Colon (tissue), 2 donors: ENCODE measurements at regions not wholly inside any gene's neighbourhood (a gene's known extent, or its start where the extent isn't known, plus 50 kb on each side); places are given as distances from the start of the nearest gene placed in this dataset.
"Not testable (repeated sequence)": the region's sequence is repeated elsewhere in the genome, so short reads cannot be mapped to it uniquely, and the experiment has no call there.

Experiments
- FAIRE-seq: peaks from 2 replicates; lab custom pipeline; 2012; peaks lifted over from hg19 to GRCh38; lab: Jason Lieb, UNC
- donor health status: control.
- donor health status: control.

DNA sequence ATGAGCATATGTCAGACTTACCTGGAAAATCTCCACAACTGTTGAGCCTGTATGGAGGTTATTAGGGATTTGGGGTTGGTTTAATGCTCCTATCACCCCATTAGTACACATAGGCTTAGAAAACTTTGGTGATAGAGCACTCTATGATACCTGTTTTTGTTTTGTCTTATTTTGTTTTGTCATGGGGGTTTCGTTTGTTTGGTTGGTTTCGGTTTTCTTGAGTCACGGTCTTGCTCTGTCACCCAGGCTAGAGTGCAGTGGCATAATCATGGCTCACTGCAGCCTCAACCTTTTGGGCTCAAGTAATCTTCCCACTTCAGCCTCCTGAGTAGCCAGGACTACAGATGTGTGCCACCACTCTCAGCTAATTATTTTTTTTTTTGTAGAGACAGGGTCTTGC is 70.0 kb downstream of the MZT1 start:
- no peak for FAIRE-seq

DNA sequence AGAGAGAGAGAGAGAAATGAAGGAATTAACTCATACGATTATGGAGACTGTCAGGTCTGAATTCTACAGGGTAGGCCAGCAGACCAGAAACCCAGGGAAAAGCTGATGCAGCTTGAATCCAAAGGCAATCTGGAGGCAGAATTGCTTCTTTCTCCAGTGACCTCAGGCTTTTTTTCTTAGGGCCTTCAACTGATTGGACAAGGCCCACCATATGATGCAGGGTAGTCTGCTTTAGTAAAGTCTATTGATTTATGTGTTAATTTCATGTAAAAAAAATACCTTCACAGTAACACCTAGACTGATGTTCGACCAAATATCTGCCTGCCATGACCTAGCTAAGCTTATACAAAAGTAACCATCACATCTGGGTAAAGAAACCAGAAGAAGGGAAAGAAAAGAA is 71.1 kb downstream of the MZT1 start:
- no peak for FAIRE-seq

DNA sequence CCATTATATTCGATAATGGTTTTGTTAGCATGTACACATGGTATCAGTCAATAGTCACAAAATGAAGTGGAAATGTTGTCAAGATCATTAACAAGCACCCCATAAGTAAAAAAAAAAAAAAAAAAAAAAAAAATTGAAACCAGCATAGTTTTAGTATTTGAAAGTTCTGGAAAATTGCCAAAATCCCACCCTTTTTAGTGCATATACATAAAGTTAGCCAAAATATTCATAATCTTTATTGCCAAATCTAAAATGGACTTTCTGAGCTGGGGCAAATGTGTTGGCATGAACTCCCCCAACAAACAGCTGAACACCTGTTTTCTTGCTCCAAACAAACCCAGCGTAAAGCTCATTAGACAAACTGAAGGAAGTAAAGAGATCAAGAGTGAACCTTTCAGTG is 73.9 kb downstream of the MZT1 start:
- FAIRE-seq: no peak

DNA sequence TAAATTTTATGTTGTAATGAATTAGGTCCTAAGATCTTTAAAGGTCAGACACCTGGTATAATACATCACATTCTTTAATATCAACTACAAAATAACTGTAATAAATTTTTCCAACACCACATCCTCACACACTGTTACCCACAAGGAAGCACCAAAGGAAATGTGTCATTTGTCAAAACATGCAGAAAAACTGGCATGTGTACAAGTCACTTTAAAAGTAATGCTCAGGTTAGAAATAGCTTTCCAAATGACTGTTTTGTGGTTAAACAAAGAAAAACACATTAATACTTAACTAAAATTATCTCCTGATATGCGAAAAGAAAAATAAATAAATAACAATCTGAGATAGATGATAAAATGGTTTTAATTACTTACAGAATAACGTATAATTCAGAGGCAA is 74.7 kb downstream of the MZT1 start:
- peak; percentile 36 for FAIRE-seq

DNA sequence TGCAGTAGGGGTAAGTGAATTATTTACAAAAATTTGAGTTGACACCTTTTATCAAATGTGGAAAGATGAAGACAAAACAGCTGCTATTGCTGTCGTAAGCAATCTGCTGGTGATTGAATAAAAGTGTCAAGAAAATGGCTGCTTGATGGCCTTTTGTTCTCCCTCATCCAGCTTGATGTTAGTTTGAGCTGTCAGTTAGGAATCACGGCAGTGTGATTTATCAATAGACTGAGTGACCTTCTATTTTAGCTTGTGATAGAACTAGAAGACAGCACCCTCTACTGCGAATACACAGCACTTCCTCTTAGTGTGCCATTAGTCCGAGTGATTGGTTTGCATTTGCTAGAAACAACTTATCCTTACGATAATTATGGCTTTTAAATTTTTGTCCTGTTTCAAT is 76.3 kb downstream of the MZT1 start:
- FAIRE-seq: no peak

DNA sequence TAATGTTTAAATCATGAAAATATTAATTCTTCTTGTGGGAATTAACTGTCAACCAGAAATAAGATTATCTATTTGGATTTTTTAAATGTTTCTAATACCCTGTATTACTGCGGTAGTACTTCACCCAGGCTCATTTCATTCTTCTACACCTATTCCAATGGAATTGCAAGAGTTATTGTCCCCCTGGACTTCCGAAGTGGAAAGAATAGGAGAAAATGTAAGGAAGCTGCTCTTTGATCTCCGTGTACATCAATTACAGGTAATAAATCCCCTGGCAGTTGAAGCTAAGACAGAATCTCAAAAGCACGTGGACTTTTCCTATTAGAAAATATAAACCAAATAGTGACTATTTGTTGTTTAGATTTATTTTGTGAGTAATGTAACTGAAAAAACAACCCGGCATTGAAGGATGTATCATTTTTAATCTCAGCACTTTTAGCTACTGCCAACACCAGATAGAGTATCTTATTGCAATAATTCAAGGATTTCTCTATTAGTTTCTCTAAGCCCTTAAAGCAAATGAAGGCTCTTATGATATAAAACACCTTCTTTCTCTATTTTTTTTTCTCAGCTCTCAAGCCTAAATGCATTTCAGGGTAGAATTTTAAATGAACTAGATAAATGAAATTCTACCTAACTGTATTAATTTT is 77.3 kb downstream of the MZT1 start:
- no peak for FAIRE-seq

DNA sequence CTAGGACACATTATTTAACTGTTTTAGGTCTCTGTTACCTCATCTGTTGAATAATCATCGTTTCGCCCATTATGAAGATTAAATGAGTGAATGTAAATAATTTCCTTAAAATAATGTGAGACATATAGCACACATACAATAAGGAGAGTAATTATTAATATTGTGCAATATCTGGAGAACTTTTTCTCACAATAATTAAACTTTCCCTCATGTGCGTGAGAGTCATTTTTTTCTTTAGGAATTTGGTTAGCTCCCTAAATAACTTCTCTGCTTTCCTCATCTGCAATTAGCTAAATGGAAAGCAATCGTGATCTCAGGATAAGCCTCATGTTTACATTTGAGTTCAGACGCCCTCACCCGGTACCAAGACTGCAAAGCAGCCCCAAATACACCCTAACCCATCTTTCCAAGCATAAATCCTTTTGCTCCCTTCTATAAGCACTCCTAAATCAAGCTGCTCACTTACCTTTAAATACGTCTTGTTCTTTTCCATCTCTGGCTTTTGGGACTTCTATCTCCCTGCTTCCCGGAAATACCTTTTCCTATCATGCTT is 78.8 kb downstream of the MZT1 start:
- FAIRE-seq: no peak

DNA sequence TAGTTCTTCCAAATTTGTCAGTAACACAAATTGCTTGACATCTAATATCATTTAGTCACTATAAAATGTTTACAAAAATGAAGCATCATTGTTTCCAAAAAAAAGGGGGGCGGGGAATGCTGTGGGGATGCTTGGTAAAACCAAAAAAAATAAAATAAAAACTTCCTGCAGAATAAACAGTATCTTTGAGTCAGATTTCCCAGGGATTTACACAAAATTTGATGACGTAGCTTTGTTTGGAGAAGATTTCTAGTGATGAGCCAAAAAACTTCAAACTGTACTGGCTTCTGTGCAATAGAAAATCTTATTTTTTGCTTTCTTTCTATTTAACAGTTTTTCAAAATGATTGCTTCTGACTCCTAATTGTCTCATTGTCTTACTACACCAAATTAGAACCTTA is 80.0 kb downstream of the MZT1 start:
- no peak for FAIRE-seq

DNA sequence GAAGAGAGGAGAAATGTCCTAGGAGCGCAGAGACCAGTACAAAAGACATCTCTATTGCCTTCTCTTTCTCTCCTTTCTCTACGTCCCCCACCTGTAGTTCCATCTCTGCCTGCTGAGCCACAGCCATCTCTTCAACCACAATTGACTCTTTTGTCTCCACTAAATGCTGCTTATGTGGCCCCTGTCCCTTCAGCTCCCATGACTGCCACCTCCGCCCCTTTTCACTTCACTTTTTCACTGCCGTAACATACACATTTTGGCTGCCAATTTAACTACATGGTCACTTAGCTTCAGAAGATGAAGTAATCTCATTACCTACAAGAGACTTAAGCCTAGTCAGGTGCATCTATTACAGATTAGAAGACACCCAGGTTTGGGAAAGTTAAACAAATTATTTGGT is 81.9 kb downstream of the MZT1 start:
- FAIRE-seq: no peak

DNA sequence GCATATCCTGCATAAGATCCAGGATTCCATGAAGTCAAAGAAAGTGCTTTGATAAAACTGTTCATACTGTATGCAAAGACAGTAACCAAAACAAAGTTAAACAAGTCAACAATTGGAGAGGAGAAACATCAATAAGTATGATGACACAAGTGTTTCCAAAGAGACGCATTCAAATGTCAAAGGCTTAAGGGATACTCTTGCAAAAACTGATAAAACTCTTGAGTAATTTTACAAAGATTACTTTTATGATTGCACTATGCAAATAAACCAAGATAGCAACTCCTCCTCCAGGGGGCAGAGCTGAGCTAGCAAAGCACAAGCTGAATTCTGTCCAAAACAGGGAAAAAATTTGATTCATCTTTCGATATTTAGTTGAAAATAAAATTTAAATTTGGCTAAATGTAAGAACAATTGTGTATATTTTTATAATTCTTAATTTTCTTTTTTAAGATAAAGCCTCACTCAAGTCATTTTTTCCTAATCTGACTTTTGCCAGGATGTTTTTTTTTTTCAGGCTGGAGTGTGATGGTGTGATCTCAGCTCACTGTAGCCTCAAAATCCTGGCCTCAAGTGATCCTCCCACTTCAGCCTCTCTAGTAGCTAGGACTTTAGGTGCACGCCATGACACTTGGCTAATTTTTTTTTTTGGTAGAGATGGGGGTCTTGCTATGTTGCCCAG is 84.0 kb downstream of the MZT1 start:
- FAIRE-seq: peak; percentile 14

DNA sequence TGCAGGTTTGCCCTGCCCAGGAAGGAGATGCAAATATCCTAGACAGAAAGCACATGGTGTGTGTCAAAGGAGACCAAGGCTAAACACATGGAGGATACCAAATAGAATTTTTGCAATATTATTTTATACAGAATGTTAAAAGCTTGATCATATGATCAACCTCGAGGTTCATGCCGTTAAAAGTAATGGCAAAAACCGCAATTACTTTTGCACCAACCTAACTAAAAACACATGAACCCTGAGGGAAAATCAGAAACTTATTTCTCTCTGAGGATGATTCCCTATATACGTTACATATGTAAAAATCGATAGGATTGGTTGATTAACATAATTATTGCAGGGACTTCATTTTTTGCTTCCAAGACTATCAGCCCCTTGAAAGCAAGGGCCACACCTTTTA is 88.1 kb downstream of the MZT1 start:
- no peak for FAIRE-seq

DNA sequence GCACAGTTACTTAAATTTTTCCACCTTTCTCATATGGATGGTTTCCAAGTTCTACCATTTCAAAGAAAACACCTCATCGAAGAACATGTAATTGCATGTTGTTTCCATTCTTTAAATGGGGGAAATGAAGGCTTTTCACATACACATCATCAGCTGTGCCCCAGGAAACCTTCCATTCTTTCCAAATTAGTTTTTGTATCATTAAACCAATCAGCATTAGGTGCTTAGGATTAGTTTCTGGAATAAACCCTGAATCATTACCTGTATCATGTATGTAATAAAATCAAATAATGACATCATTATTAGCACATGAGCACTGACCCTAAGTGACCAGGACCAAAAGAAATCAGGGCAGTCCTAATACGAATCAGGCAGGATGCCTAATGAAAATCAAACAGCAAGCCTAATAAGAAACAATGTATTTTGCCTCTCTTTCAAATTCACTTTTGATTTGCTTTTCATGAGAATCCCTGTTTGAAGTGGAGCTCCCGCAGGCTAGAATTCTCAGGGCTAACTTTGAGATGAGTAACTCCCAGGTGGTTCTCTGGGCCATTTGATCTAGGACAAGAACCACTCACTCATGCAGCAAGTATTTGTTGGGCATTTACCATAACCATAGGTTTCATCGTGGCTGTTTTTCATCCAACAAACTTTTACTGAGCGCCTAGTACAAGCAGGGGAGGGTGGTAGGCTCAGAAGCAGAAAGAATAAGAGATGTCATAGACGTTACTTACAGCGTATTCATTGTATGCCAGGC is 89.2 kb downstream of the MZT1 start:
- FAIRE-seq: no peak

DNA sequence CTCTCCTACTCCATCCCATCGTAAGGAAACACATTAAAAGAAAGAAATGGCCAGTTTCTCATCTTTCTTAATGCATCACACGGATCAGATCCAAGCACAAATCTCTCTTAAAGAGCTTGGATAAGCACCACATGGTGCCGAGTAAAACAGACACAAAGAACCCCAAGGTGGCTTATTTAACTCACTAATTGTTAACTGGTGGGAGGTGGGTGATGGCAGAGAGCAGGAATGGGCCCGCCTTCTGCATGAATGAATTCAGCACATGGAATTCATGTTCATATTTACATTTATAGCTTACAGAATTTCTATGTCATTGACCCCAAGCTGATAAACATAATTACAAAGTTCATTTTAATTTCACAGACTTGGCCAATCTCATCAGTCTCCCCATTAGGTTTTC is 89.9 kb downstream of the MZT1 start:
- FAIRE-seq: no peak

DNA sequence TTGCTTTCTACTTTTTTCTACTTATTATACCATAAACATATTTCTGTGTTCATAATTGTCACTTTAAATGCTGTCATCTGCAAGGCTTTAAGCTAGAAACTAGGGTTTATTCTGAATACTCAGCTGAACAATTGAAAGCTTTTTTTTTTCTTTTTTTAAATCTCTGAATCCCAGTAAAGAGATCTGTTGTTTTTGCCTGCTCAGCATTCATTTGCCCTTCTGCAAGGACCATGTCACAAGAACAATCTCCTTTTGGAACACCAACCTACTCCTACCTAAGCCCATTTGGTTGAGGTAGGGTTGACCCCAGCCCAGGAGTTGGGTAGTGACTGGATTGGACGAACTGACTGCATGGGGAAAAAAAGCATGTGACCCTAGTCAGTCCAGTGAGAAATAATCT is 92.6 kb downstream of the MZT1 start:
- no peak for FAIRE-seq

DNA sequence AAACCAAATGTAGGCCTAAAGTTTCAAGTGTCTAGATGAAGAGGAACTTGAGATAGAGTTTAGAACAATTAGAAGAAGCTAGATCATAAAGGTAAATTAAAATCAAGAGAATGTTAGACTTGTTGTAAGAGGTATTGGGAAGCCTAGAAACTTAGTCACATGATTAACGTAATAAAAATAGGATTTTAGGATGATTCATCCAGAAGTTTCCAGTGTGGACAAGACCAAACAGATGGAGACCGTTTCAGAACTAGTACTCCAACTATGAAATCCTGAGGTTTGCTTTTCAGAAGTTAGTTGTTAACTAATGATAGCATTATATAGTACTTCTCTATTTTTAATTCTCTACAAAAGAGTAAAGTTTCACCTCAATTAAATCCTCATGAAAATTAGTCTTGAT is 104.9 kb downstream of the MZT1 start:
- no peak for FAIRE-seq

DNA sequence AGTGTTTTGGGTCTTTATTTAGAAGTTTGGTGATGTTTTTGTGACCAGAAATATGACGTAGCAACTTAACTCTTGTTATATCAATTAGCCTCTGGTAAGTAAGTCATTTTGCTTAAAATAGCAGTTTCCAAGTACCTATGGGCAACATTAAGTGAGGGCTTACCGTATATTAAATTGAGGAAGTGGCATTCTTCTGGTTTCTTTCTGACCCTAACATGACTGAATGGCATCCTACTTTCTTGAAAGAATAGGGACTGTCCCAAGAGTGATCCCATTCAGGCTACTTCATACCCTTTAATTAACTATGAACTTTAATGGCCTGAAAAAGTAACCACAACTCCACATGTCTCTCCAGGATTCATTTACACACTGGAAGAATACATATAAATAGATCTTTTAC is 106.6 kb downstream of the MZT1 start:
- no peak for FAIRE-seq

DNA sequence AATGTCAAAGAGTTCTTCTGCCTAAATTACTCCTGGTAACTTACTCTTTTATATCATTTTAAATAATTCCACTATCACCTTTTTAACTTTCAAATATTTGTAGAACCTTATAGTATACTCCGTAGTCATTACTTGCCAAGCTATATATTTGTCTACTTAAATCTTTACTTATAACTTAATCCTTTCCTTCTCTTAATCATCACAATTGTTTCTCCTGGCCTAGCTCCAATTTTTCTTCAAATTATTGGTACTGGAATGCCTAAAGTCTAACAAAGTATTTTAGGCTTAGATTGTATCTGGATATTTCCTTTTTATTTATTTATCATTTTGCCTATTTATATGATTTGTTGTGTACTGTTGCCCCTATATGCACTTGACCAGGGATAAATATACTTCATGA is 109.5 kb downstream of the MZT1 start:
- no peak for FAIRE-seq

DNA sequence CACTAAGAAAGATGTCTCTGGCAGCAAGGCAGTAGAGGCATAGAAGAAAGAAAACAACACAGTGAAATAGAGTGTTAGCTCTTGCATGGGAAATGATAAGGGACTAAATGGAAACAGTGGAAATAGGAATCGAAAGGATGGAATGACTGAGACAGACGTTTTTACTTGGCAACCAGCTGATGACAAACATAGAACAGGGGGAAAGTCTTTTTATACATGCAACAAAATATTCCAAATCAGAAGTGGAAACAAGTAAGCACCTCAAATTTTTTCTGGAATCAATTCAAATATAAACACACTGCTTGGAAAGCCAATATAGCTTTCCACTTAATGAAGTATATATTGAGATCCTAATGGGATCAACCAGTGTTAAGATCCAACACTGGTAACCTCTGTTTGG is 110.2 kb downstream of the MZT1 start:
- FAIRE-seq: no peak

DNA sequence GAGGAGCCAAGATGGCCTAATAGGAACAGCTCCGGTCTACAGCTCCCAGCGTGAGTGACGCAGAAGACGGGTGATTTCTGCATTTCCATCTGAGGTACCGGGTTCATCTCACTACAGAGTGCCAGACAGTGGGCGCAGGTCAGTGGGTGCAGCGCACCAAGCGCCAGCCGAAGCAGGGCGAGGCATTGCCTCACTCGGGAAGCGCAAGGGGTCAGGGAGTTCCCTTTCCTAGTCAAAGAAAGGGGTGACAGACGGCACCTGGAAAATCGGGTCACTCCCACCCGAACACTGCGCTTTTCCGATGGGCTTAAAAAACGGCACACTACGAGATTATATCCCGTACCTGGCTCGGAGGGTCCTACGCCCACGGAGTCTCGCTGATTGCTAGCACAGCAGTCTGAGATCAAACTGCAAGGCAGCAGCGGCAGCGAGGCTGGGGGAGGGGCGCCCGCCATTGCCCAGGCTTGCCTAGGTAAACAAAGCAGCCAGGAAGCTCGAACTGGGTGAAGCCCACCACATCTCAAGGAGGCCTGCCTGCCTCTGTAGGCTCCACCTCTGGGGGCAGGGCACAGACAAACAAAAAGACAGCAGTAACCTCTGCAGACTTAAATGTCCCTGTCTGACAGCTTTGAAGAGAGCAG is 117.1 kb downstream of the MZT1 start:
- not testable (repeated sequence) for FAIRE-seq

DNA sequence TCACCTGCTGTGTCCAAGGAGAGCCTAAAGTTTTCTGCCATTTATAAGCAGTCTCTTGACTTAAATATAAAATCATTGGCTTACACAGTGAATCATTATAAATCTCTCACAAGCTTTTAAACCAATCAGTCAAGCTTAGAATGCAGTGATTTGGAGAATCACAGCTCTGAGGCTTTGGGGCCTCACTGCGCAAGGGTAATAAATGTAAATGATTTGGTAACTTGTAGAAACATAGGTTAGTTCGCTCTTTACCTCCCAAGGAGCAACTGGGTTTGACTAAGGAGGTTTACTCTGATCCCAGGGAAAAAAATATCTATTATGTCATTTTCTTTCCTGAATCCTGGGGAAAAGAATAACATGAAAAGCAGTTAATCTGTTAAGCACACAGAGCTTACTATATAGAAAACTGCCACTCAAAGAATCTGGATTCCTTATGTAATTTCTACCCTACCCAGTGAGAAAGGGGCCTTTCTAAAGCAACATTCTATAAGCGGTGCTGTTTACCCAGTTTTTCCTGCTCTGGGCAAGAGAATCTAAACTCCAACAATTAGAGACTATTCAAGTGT is 128.2 kb downstream of the MZT1 start:
- FAIRE-seq: no peak

DNA sequence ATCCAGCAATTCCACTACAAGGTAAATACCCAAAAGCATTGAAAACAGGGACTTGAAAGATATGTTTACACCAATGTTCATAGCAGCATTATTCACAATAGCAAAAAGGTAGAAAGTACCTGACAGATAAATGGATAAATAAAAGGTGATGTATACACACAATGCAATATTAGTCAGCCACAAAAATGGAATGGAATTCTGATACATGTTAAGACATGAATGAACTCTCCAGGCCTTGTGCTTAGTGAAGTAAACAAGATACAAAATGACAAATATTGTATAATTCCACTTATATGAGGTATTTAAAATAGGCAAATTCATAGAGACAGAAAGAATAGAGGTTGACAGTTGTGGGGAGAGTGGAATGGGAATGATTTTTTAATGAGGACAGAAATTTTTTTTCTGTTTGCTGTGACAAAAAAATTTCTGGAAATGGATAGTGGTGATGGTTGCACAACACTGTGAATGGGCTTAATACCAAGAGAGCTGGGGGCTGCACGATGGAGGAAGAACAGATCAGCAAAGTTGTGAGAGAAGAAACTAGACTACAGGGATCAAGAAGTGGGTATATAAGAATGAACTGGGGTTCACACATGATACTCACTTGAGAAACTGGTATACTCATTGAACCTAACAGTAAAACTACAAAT is 137.2 kb downstream of the MZT1 start:
- FAIRE-seq: no peak

DNA sequence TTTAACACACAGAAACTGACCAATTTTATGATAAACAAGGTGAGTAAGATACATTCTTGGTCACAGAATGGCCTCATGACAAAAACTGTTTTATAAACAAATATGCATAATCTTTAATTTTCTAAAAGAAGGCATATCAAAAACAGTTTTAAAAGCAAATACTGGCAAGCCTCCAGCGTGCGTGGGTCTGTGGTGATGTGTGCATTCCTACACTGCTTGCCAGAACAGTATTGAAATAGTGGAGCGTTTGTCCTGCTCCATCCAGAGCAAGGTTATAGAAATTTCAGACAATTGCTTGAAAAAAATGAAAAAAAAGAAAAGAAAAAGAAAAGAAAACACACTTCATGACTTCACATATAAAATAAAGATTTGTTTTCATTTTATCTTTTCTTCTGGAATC is 140.9 kb downstream of the MZT1 start:
- no peak for FAIRE-seq
